T-helper 1 cell treated with Interleukin-12 subunit alpha and Interleukin-12 subunit beta and Interleukin-4 antibody, amounts not matched to agents 30 μg/mL and 1 μg/mL, for 36 hours (primary cell): ENCODE measurements at regions not wholly inside any gene's neighbourhood (a gene's known extent, or its start where the extent isn't known, plus 50 kb on each side); places are given as distances from the start of the nearest gene placed in this dataset.
A peak's percentile ranks its signal among the peaks of the same experiment; 100 is the strongest.

ENCODE experiments used
- H3K27ac Mint-ChIP-seq: one replicate; pipeline ENCODE4 v1.8.0; 2021; ENCODE audit warnings: mild to moderate bottlenecking, mixed read lengths
- H3K27me3 Mint-ChIP-seq: one replicate; pipeline ENCODE4 v1.8.0; 2021; ENCODE audit warnings: low read depth, mixed read lengths
- H3K36me3 Mint-ChIP-seq: one replicate; pipeline ENCODE4 v1.8.0; 2021; ENCODE audit warnings: low read depth, mixed read lengths
- H3K4me1 Mint-ChIP-seq: one replicate; pipeline ENCODE4 v1.8.0; 2021; ENCODE audit warnings: low read depth, mixed read lengths
- H3K4me3 Mint-ChIP-seq: one replicate; pipeline ENCODE4 v1.8.0; 2021; ENCODE audit warnings: mild to moderate bottlenecking, moderate library complexity, mixed read lengths
- H3K9me3 Mint-ChIP-seq: one replicate; pipeline ENCODE4 v1.8.0; 2021; ENCODE audit warnings: mixed read lengths

DNA sequence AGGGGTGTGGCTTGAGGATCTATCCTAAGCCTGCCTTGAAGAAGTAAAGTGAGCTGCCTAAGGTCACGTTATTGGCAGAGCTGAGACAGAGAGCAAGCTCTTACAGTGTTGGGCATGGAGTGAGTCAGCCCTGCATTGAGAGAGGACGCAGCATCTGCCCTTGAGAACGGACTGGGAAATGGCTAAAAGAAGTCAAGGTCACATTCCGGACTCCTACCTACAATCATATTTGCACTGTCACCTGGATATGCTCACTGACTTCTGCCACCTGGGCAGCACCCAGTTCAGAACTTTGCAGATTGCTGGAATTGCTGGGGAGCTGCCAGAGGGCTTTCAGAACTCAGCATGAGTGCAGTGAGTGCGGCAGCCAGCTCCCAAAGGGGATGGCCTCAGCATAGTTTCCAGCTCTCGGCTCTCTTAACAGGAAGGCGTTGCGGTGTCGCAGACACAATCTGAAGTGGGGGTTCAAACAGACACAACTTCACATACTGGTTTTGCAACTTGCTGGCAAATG is 199.3 kb upstream of the SGK1 start:
- H3K36me3 Mint-ChIP-seq, result peaks cover 4% of the 10 kb centered on the region
- H3K4me3 Mint-ChIP-seq, result no peak overlapping the region
- H3K27me3 Mint-ChIP-seq, result no peaks in the 10 kb centered on the region
- H3K9me3 Mint-ChIP-seq, result no peaks in the 10 kb centered on the region
- H3K27ac Mint-ChIP-seq, result peak overlapping the region; percentile 12
- peaks cover 28% of the 10 kb centered on the region for H3K4me1 Mint-ChIP-seq

DNA sequence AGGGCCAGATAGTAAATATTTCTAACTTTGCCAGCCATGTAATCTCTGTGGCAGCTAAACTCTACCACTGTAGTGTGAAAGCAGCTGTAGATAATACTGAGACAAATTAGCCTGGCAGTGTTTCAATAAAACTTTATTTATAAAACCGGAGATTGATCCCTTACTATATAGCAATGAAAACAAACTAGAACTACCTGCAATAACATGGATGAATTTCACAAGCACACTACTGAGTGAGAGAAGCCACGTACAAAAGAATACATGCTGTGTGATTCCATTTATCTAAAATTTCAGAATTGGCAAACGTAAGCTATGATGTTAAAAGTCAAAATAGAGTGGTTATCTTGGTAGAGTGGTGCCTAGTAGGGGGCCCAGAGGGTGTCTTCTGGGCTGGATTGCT is 198.7 kb upstream of the SGK1 start:
- H3K9me3 Mint-ChIP-seq, result no peaks in the 10 kb centered on the region
- H3K4me3 Mint-ChIP-seq, result no peak overlapping the region
- H3K4me1 Mint-ChIP-seq, result peaks cover 28% of the 10 kb centered on the region
- no peak overlapping the region for H3K27ac Mint-ChIP-seq
- H3K27me3 Mint-ChIP-seq, result no peaks in the 10 kb centered on the region
- peaks cover 4% of the 10 kb centered on the region for H3K36me3 Mint-ChIP-seq

DNA sequence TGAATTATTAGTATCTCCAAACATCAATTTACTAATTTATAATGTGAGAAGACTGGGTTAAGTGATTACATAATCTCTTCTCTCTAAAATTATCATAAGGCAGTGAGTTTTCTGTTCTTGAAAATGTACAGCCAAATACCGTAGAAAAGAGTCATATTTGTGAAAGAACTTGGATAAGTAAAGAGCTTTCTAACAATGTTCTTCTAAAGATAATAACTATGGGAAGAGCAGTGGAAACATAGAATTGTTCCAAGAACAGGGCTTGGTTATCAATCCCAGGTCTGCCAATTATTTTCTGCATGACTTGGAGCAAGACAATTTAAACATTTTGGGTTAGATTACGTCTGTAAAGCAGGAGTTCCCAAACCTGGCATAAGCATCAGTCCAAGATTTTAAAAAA is 198.1 kb upstream of the SGK1 start:
- Mint-ChIP-seq H3K4me1 (peaks cover 22% of the 10 kb centered on the region), H3K36me3 (peaks cover 2% of the 10 kb centered on the region), H3K27me3 (no peaks in the 10 kb centered on the region), H3K27ac (no peak overlapping the region), H3K9me3 (no peaks in the 10 kb centered on the region), H3K4me3 (no peak overlapping the region)

DNA sequence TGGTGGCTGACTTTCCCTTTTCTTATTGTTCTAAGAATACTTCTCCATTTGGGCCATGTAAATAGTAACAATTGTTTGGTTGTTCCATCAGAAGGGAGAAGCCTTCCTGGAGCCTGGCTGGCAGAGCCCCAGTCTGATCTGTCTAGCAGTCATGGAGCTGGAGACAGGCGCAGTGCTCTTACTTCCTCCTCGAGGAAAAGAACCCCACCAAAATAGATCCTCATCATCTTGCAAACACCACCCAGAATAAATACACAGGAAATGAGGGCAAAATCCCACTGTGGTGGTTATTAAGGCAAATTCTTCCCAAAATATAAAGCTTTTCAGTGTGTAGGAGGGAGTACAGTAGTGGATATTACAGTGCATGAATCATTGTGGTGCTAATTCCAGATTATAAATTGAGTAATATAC is 195.1 kb upstream of the SGK1 start:
- Mint-ChIP-seq H3K4me1 (peaks cover 3% of the 10 kb centered on the region), H3K27me3 (no peaks in the 10 kb centered on the region), H3K27ac (no peak overlapping the region), H3K36me3 (no peaks in the 10 kb centered on the region), H3K9me3 (no peaks in the 10 kb centered on the region), H3K4me3 (no peak overlapping the region)

DNA sequence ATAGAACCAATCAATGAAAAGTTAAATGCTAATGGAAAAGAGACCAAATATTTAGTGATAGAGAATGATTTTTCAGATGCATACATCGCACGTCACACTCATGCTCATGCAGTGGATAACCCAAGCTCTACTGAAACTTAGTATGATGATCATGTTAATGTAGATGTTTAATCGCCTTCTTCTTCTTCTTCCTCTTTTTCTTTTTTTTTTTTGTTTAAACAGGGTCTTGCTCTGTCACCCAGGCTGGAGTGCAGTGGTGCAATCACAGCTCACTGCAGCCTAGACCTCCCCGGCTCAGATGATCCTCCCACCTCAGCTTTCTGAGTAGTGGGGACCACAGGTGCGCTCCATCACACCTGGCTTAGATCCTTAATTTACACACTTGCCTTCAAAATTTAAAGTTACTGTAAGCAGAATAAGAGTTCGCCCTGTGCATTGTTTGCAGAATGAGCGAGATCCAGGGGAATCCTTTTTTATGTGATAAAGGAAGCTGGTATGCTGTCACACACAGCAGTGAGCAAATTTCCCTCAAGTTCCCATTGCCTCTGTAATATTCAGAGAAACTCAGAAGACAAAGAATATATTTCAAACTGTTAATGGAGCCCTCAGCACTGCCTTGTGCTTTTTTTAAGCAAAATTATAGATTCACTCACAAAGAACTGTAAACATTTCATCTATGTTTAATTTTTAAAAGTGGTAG is 194.2 kb upstream of the SGK1 start:
- Mint-ChIP-seq H3K4me1 (no peaks in the 10 kb centered on the region), H3K27ac (no peak overlapping the region), H3K27me3 (no peaks in the 10 kb centered on the region), H3K9me3 (no peaks in the 10 kb centered on the region), H3K36me3 (no peaks in the 10 kb centered on the region), H3K4me3 (no peak overlapping the region)

DNA sequence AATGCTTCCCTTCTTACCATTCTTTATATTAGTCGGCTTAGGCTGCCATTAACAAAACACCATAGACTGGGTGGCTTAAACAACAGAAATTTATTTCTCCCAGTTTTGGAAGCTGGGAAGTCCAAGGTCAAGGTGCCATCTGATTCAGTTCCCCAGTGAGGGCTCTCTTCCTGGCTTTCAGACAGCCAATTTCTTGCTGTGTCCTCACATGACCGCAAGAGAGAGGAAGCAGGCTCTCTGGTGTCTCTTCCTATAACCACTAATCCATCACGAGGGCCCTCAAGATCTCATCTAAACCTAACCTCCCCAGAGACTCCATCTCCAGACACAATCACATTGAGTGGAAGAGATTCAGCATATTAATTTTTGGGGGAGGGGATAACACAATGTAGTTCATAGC is 193.0 kb upstream of the SGK1 start:
- no peaks in the 10 kb centered on the region for H3K9me3 Mint-ChIP-seq
- no peak overlapping the region for H3K4me3 Mint-ChIP-seq
- no peak overlapping the region for H3K27ac Mint-ChIP-seq
- H3K27me3 Mint-ChIP-seq, result no peaks in the 10 kb centered on the region
- H3K36me3 Mint-ChIP-seq, result no peaks in the 10 kb centered on the region
- H3K4me1 Mint-ChIP-seq, result no peaks in the 10 kb centered on the region

DNA sequence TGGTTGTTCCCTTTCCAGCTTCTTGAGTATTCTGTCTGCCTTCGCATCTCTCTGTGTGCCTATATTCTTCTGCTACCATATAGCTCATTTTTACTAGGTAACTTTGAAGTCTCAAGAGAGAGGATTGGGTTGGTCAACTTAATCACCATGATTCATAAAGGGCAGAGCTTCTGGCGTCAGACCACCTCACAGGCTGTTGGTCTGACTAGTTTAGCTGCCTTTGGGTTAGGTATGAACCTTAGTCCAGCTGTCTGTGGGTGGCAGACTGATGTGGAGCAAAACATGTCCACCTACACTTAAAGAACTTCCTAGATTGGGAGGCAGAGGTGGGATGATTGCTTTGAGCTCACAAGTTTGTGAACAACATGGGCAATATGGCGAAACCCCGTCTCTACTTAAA is 192.2 kb upstream of the SGK1 start:
- no peak overlapping the region for H3K4me3 Mint-ChIP-seq
- H3K27ac Mint-ChIP-seq, result no peak overlapping the region
- no peaks in the 10 kb centered on the region for H3K9me3 Mint-ChIP-seq
- H3K4me1 Mint-ChIP-seq, result no peaks in the 10 kb centered on the region
- no peaks in the 10 kb centered on the region for H3K27me3 Mint-ChIP-seq
- no peaks in the 10 kb centered on the region for H3K36me3 Mint-ChIP-seq

DNA sequence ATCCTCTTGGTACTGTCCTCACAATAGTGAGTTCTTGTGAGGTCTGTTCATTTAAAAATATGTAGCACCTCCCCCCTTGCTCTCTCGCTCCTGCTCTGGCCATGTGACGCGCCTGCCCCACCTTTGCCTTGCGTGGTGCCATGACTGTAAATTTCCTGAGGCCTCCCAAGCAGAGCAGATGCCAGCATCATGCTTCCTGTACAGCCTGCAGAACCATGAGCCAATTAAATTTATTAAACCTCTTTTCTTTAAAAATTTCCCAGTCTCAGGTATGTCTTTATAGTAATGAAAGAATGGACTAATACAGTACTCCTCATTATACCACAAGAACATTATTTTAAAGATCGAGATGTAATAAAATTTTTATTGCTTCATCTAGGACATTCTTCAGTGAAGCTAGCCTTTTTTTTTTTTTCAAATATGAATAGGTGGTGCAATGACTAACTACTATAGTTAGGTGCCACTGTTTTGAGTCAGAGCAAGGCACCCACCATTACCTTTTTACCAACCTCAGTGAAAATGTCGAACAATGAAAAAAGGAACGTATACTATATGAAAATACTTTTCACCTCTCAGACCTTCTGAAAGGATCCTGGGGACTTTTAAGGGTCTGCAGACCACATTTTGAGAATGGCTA is 191.1 kb upstream of the SGK1 start:
- Mint-ChIP-seq H3K4me1 (no peaks in the 10 kb centered on the region), H3K27ac (no peak overlapping the region), H3K4me3 (no peak overlapping the region), H3K9me3 (no peaks in the 10 kb centered on the region), H3K27me3 (no peaks in the 10 kb centered on the region), H3K36me3 (no peaks in the 10 kb centered on the region)

DNA sequence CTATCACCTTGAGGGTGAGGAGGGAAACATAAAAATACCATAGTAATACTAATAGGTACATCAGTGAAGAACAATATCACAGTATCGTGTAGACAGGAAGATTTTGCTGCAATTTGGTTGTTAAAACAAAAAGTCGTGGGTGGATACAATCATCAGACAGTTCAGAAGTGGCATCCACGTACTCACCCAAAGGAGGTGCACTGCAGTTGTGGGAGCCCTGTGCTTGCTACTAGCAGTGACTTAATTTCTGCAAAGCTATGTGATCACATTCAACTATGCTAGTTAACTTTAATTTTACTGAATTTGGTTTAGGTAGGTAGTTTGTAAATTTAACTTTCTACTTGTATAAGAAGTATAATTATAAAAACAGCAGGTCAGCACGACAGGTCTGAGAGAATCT is 188.2 kb upstream of the SGK1 start:
- H3K36me3 Mint-ChIP-seq, result no peaks in the 10 kb centered on the region
- H3K4me1 Mint-ChIP-seq, result peaks cover 6% of the 10 kb centered on the region
- H3K4me3 Mint-ChIP-seq, result no peak overlapping the region
- H3K27me3 Mint-ChIP-seq, result no peaks in the 10 kb centered on the region
- H3K9me3 Mint-ChIP-seq, result no peaks in the 10 kb centered on the region
- H3K27ac Mint-ChIP-seq, result no peak overlapping the region

DNA sequence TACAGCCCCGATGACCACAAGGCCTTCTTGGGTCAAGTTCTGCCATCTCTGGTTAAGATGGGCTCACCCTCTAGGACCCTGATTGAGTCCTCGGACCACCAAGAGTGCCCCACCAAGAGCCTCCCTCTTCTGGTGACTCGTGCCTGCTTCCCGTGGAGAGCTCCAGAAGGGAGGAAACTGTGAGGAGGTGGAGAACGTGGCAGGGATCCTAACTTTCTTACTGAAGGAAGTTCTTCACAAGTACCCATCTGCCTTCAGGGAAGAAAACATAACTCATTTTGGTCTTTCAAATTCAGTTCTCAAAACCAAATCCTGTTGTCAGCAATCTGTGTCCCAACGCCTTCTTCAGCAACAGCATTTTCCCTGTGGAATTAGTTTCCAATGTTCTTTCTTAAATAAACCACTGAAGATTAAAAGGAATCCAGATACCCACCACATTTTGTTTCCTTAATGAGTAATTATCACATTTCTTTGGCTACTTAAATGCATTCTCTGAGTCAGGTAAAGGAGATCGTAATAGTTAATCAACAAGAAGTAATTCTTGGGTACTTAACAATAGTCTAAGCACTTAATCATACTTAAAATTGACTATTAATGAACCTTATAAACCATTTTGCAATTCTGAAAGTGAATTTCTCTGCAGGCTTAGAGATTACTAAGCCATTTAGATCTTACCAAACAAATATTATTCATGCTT is 185.8 kb upstream of the SGK1 start:
- H3K36me3 Mint-ChIP-seq, result no peaks in the 10 kb centered on the region
- H3K9me3 Mint-ChIP-seq, result no peaks in the 10 kb centered on the region
- H3K4me3 Mint-ChIP-seq, result no peak overlapping the region
- no peaks in the 10 kb centered on the region for H3K27me3 Mint-ChIP-seq
- H3K27ac Mint-ChIP-seq, result no peak overlapping the region
- peaks cover 6% of the 10 kb centered on the region for H3K4me1 Mint-ChIP-seq

DNA sequence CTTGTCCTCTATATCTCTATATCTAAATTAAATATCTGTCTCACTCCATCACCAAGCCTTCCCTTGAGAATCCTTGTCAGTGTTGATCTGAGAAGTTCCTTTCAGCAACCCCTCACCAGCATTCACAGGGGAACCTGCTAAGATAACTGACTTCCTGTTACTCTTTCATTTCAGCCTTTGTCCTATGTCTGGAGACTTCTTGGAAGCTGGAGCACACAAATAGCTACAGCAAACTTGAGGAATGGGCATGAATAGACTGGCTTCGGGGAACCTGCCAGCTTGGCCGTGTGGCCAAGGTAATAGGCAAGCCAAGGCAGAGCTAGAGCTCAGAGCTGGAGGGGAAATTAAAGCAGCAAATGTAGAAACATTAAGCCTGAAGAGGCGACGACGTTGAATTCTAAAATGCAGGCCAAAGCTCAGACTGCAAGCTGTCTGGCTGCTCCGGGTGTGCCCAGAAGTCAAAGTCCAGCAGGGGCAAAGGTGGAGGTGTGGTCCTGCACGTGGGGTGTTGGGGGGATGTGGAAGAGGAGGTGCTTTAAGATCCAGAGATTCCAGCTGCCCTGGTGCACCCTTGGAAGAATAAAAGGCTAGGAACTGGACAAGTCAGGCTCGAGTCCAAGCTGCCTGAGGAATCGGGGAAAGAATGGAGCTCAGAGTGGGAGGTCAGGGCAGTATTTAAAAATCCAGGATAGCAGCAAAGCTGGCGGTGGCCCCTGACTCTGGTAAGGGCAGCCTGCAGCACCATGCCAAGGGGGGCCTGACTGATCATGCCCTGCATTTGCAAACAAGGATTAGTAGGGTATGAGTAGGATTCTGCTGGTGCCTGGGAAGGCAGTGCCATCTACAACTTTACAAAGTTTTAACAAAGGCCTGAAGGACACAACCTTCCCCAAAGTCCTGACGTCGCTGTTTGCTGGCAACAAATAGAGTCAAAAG is 185.0 kb upstream of the SGK1 start:
- Mint-ChIP-seq H3K4me1 (peaks cover 6% of the 10 kb centered on the region), H3K27me3 (peaks cover 4% of the 10 kb centered on the region), H3K27ac (no peak overlapping the region), H3K36me3 (no peaks in the 10 kb centered on the region), H3K4me3 (no peak overlapping the region), H3K9me3 (no peaks in the 10 kb centered on the region)

DNA sequence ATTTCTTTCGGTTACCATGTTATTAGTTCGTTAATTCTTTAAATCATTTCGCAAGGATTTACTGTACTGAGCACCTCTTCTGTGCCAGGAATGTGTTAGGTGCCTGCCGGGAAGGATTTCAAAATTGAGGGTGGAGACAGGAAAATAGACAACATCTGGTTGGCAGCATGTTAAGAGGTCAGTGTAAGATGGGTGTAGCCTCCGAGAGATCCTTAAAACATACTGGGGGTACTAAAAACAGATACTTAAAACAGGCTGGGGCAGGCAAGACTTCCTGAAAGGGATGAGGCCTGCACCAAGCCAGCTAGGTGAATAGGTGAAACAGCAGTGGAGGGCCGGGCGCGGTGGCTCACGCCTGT is 178.0 kb upstream of the SGK1 start:
- no peaks in the 10 kb centered on the region for H3K4me1 Mint-ChIP-seq
- H3K27ac Mint-ChIP-seq, result no peak overlapping the region
- H3K4me3 Mint-ChIP-seq, result no peak overlapping the region
- no peaks in the 10 kb centered on the region for H3K36me3 Mint-ChIP-seq
- peaks cover 17% of the 10 kb centered on the region for H3K27me3 Mint-ChIP-seq
- no peaks in the 10 kb centered on the region for H3K9me3 Mint-ChIP-seq

DNA sequence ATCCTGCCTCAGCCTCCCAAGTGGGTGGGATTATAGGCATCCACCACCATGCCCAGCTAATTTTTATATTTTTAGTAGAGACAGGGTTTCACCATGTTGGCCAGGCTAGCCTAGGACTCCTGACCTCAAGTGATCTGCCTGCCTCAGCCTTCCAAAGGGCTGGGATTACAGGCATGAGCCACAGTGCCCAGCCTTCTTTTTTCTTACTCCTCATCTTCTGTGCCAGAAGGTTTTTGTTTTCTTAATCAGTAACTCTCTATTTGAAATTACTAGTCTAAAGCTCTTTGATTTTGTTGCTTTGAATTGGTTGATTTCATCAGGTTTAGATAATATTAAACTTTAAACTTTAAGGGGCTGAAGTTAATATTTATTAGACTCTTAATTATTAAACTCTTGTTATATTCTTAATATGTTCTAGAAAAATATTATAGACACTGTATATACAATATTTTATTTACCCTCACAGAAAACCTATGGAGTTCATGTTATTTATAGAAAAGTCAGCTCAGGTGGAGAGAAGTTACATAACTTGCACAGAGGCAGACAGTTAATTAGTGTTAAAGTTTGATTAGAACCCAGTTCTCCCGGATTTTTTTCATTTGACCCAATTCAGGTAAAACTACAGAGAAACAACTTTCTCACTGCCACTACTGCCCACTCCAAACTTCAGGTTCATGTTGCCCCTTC is 177.4 kb upstream of the SGK1 start:
- peaks cover 17% of the 10 kb centered on the region for H3K27me3 Mint-ChIP-seq
- no peak overlapping the region for H3K27ac Mint-ChIP-seq
- no peaks in the 10 kb centered on the region for H3K9me3 Mint-ChIP-seq
- H3K4me1 Mint-ChIP-seq, result no peaks in the 10 kb centered on the region
- H3K4me3 Mint-ChIP-seq, result no peak overlapping the region
- no peaks in the 10 kb centered on the region for H3K36me3 Mint-ChIP-seq

DNA sequence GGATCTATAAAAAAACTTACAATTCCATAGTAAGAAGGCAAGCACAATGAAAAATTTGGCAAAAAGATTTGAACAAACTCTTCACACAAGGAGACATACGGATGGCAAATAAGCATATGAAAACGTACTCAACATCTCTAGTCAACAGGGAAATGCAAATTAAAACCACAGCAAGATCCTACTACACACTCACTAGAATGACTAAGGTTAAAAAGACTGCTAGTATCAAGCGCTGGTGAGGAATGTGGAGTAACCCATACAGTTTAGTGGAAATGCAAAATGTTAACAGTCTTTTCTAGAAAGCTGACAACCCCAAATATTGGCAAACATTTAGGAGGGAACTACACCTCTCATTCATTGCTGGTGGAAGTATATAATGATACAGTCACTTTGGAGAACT is 175.9 kb upstream of the SGK1 start:
- H3K27ac Mint-ChIP-seq, result no peak overlapping the region
- H3K9me3 Mint-ChIP-seq, result no peaks in the 10 kb centered on the region
- peaks cover 27% of the 10 kb centered on the region for H3K27me3 Mint-ChIP-seq

More for the DNA sequence above, 175.9 kb upstream of the SGK1 start:
- Mint-ChIP-seq H3K4me1 (no peaks in the 10 kb centered on the region), H3K4me3 (no peak overlapping the region), H3K36me3 (peaks cover 1% of the 10 kb centered on the region)
